ENCODE measurements at regions not wholly inside any gene's neighbourhood (a gene's known extent, or its start where the extent isn't known, plus 50 kb on each side); places are given as distances from the start of the nearest gene placed in this dataset.

- no TSS peak for BruUV-seq (replicated peaks)
- no peaks in the 10 kb centered on the region for H3K79me2 ChIP-seq (ENCODE audit: insufficient read depth, low read depth, low read length)
These were observed 224.0 kb upstream of the ARHGEF26 start for GRCh38 chr3:153897025-153897723.

GRCh38 chr3:153897842-153898241 is 223.3 kb upstream of the ARHGEF26 start:
- no peak overlapping the region for H3K4me2 ChIP-seq (ENCODE audit: low read length)
- H3K9me3 ChIP-seq (ENCODE audit: low read length), result no peaks in the 10 kb centered on the region
- no peaks in the 10 kb centered on the region for H3K79me2 ChIP-seq (ENCODE audit: insufficient read depth, low read depth, low read length)
- no peak overlapping the region for H3K4me3 ChIP-seq (ENCODE audit: low read depth, low read length, poor library complexity, severe bottlenecking)
- ChIA-PET CTCF (ENCODE audit: unreplicated experiment) (no interaction called here), POLR2A (no interaction called here)
- no peaks in the 10 kb centered on the region for H4K20me1 ChIP-seq (ENCODE audit: insufficient read depth, low read length)
- TF ChIP-seq EZH2phosphoT487 (IDR thresholded peaks at IDR 0.05; ENCODE audit: borderline replicate concordance, low read depth, low read length), result no peak
- TF ChIP-seq CTCF (conservative IDR thresholded peaks at IDR 0.05; ENCODE audit: low read length), result no peak
- DNase-seq (ENCODE audit: low spot score), result no peak
- no peaks in the 10 kb centered on the region for H3K9me2 ChIP-seq (ENCODE audit: insufficient read depth, low read length)
- no peak overlapping the region for H3K27ac ChIP-seq (ENCODE audit: low read depth, low read length, poor library complexity, severe bottlenecking)
- no peak overlapping the region for H2AFZ ChIP-seq (ENCODE audit: low read length)
- H3K36me3 ChIP-seq (ENCODE audit: insufficient read depth, low read length), result no peaks in the 10 kb centered on the region
- intact Hi-C loops (cut with micrococcal nuclease; ENCODE audit: unreplicated experiment), result no loop called here
- BruUV-seq (replicated peaks), result no TSS peak
- H3K4me1 ChIP-seq (ENCODE audit: insufficient read depth, low read length, poor library complexity, severe bottlenecking), result no peaks in the 10 kb centered on the region

More at GRCh38 chr3:153897025-153897723, 224.0 kb upstream of the ARHGEF26 start:
- no peaks in the 10 kb centered on the region for H3K4me1 ChIP-seq (ENCODE audit: insufficient read depth, low read length, poor library complexity, severe bottlenecking)
- no peaks in the 10 kb centered on the region for H3K9me2 ChIP-seq (ENCODE audit: insufficient read depth, low read length)
- no peak for TF ChIP-seq EZH2phosphoT487 (IDR thresholded peaks at IDR 0.05; ENCODE audit: borderline replicate concordance, low read depth, low read length)
- TF ChIP-seq CTCF (conservative IDR thresholded peaks at IDR 0.05; ENCODE audit: low read length), result no peak
- no peak for DNase-seq (ENCODE audit: low spot score)
- H3K27ac ChIP-seq (ENCODE audit: low read depth, low read length, poor library complexity, severe bottlenecking), result no peak overlapping the region
- H3K9me3 ChIP-seq (ENCODE audit: low read length), result no peaks in the 10 kb centered on the region
- H3K4me2 ChIP-seq (ENCODE audit: low read length), result no peak overlapping the region
- H4K20me1 ChIP-seq (ENCODE audit: insufficient read depth, low read length), result no peaks in the 10 kb centered on the region
- no peaks in the 10 kb centered on the region for H3K36me3 ChIP-seq (ENCODE audit: insufficient read depth, low read length)
- ChIA-PET CTCF (ENCODE audit: unreplicated experiment) (no interaction called here), POLR2A (no interaction called here)
- intact Hi-C loops (cut with micrococcal nuclease; ENCODE audit: unreplicated experiment), result no loop called here
- H3K4me3 ChIP-seq (ENCODE audit: low read depth, low read length, poor library complexity, severe bottlenecking), result no peak overlapping the region
- H2AFZ ChIP-seq (ENCODE audit: low read length), result no peak overlapping the region

GRCh38 chr3:153901152-153901551 is 220.0 kb upstream of the ARHGEF26 start:
- no peaks in the 10 kb centered on the region for H4K20me1 ChIP-seq (ENCODE audit: insufficient read depth, low read length)
- CTCF ChIA-PET (ENCODE audit: unreplicated experiment), result no interaction called here
- intact Hi-C loops (cut with micrococcal nuclease; ENCODE audit: unreplicated experiment), result no loop called here

More at GRCh38 chr3:153901152-153901551, 220.0 kb upstream of the ARHGEF26 start:
- Histone ChIP-seq H3K36me3 (ENCODE audit: insufficient read depth, low read length) (no peaks in the 10 kb centered on the region), H2AFZ (ENCODE audit: low read length) (no peak overlapping the region), H3K4me3 (ENCODE audit: low read depth, low read length, poor library complexity, severe bottlenecking) (no peak overlapping the region), H3K9me3 (ENCODE audit: low read length) (no peaks in the 10 kb centered on the region), H3K27ac (ENCODE audit: low read depth, low read length, poor library complexity, severe bottlenecking) (no peak overlapping the region), H3K9me2 (ENCODE audit: insufficient read depth, low read length) (no peaks in the 10 kb centered on the region), H3K79me2 (ENCODE audit: insufficient read depth, low read depth, low read length) (no peaks in the 10 kb centered on the region), H3K4me2 (ENCODE audit: low read length) (no peak overlapping the region), H3K4me1 (ENCODE audit: insufficient read depth, low read length, poor library complexity, severe bottlenecking) (no peaks in the 10 kb centered on the region)
- POLR2A ChIA-PET, result no interaction called here
- no peak for DNase-seq (ENCODE audit: low spot score)
- BruUV-seq (replicated peaks), result no TSS peak
- TF ChIP-seq EZH2phosphoT487 (IDR thresholded peaks at IDR 0.05; ENCODE audit: borderline replicate concordance, low read depth, low read length), result no peak
- no peak for TF ChIP-seq CTCF (conservative IDR thresholded peaks at IDR 0.05; ENCODE audit: low read length)
